ENCODE measurements at regions not wholly inside any gene's neighbourhood (a gene's known extent, or its start where the extent isn't known, plus 50 kb on each side); places are given as distances from the start of the nearest gene placed in this dataset.

DNA sequence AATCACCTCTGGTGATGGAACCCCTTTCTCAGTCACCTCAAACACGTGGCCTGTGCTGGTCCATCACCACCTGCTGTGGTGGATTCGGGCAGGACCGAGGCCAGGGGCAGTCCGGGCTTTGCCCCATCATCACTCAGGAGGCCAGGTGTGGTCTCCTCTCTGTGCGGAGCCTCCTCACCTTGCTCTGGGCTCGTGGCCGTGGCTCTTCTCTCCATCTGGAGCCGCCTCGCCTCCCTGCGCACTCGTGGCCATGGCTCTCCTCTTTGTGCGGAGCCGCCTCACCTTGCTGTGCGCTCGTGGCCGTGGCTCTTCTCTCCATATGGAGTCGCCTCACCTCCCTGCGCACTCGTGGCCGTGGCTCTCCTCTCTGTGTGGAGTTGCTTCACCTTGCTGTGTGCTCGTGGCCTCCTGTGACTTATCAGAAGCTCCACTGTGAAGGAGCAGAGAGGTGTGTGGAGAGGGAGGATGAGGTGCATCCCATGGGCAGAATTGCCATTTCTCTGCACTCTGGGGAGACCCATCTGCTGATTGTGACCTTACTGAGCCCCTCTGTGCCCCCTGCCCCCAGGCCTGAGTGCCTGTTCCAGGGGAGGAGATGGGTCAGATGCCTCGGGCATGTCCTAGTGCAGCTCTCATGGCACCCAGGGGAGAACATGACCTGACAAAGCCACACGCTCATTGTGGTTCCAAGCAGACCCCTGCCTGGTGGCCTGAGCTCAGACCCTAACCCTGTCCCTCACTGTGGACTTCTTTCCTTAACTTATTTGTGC is 276.6 kb upstream of the IRX2 start:
- no peaks in the 10 kb centered on the region for H3K9me3 ChIP-seq
- H3K27me3 ChIP-seq: no peaks in the 10 kb centered on the region
- in situ Hi-C loops (cut with MboI; ENCODE audit: low pct_ligation_motif_present in 1 of 4, low pct_unique_long_range_greater_than_20kb in 1 of 4, low sequenced_read_pairs in 3 of 4): no loop called here
- H3K36me3 ChIP-seq: no peaks in the 10 kb centered on the region
- H3K4me3 ChIP-seq: no peak overlapping the region
- TF ChIP-seq POLR2AphosphoS5 (IDR thresholded peaks at IDR 0.05) (no peak), EP300 (IDR thresholded peaks at IDR 0.05; ENCODE audit: low read depth) (no peak), POLR2A (IDR thresholded peaks at IDR 0.05) (no peak)
- TF ChIP-seq, protein P1, sequence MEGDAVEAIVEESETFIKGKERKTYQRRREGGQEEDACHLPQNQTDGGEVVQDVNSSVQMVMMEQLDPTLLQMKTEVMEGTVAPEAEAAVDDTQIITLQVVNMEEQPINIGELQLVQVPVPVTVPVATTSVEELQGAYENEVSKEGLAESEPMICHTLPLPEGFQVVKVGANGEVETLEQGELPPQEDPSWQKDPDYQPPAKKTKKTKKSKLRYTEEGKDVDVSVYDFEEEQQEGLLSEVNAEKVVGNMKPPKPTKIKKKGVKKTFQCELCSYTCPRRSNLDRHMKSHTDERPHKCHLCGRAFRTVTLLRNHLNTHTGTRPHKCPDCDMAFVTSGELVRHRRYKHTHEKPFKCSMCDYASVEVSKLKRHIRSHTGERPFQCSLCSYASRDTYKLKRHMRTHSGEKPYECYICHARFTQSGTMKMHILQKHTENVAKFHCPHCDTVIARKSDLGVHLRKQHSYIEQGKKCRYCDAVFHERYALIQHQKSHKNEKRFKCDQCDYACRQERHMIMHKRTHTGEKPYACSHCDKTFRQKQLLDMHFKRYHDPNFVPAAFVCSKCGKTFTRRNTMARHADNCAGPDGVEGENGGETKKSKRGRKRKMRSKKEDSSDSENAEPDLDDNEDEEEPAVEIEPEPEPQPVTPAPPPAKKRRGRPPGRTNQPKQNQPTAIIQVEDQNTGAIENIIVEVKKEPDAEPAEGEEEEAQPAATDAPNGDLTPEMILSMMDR (IDR thresholded peaks at IDR 0.05): no peak
- no peaks in the 10 kb centered on the region for H3K4me1 ChIP-seq
- no peak overlapping the region for H3K27ac ChIP-seq
- WGBS, 2 donors (ENCODE audit: low coverage in 1 of 2): 80 to 94% methylated on average over 7 to 22 of the region's 23 CpGs
- DNase-seq: no peak
- intact Hi-C loops (cut with DNase I; ENCODE audit: low total_unique reads): no loop called here

- in situ Hi-C loops (cut with MboI; ENCODE audit: low pct_ligation_motif_present in 1 of 4, low pct_unique_long_range_greater_than_20kb in 1 of 4, low sequenced_read_pairs in 3 of 4): no loop called here
- intact Hi-C loops (cut with DNase I; ENCODE audit: low total_unique reads): no loop called here
- TF ChIP-seq POLR2A (IDR thresholded peaks at IDR 0.05): no peak
- TF ChIP-seq, protein P1 (IDR thresholded peaks at IDR 0.05): no peak
- TF ChIP-seq EP300 (IDR thresholded peaks at IDR 0.05; ENCODE audit: low read depth): no peak
- no peak for TF ChIP-seq POLR2AphosphoS5 (IDR thresholded peaks at IDR 0.05)
- no peaks in the 10 kb centered on the region for H3K4me1 ChIP-seq
- no peak overlapping the region for H3K27ac ChIP-seq
- WGBS, 2 donors (ENCODE audit: low coverage in 1 of 2): 75% methylated on average over 17 of the region's 17 CpGs; no CpG with 5 or more reads in 1 of the 2 donors
- H3K36me3 ChIP-seq: no peaks in the 10 kb centered on the region
- no peak overlapping the region for H3K4me3 ChIP-seq
- H3K9me3 ChIP-seq: no peaks in the 10 kb centered on the region
- no peak for DNase-seq
- H3K27me3 ChIP-seq: no peaks in the 10 kb centered on the region
Observed at GRCh38 chr5:3027185-3027865, 275.8 kb upstream of the IRX2 start.

DNA sequence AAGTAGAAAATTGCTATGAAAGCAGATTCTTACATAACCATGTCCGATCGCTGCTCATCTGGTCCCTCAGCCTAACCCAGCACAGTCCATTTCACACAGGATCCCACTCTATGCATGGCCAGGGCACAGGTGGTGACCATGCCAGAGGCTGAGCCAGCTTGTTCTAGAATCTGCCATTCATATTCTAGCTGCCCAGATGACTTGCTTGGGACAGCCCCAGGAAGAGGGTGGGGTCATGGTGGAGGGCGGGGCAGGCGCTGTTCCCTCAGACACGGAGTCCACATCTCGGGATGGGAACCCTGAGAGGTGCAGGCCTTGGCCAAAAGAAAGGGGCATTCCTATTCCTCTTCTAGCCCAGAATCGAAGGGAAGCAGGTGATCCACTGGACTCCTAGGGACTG is 275.2 kb upstream of the IRX2 start:
- Histone ChIP-seq H3K27me3 (no peaks in the 10 kb centered on the region), H3K4me1 (no peaks in the 10 kb centered on the region), H3K27ac (no peak overlapping the region), H3K4me3 (no peak overlapping the region), H3K36me3 (no peaks in the 10 kb centered on the region), H3K9me3 (no peaks in the 10 kb centered on the region)
- in situ Hi-C loops (cut with MboI; ENCODE audit: low pct_ligation_motif_present in 1 of 4, low pct_unique_long_range_greater_than_20kb in 1 of 4, low sequenced_read_pairs in 3 of 4): no loop called here
- intact Hi-C loops (cut with DNase I; ENCODE audit: low total_unique reads): no loop called here
- 75 to 91% methylated on average over 4 to 6 of the region's 7 CpGs for WGBS, 2 donors (ENCODE audit: low coverage in 1 of 2)
- DNase-seq: no peak
- TF ChIP-seq, protein P1 (IDR thresholded peaks at IDR 0.05): no peak
- TF ChIP-seq POLR2A (IDR thresholded peaks at IDR 0.05) (no peak), POLR2AphosphoS5 (IDR thresholded peaks at IDR 0.05) (no peak), EP300 (IDR thresholded peaks at IDR 0.05; ENCODE audit: low read depth) (no peak)

GRCh38 chr5:3026099-3026498 is 274.6 kb upstream of the IRX2 start:
- no peaks in the 10 kb centered on the region for H3K27me3 ChIP-seq
- intact Hi-C loops (cut with DNase I; ENCODE audit: low total_unique reads) (no loop called here), in situ Hi-C loops (cut with MboI; ENCODE audit: low pct_ligation_motif_present in 1 of 4, low pct_unique_long_range_greater_than_20kb in 1 of 4, low sequenced_read_pairs in 3 of 4) (no loop called here)
- WGBS, 2 donors (ENCODE audit: low coverage in 1 of 2): 71% methylated on average over 9 of the region's 9 CpGs; no CpG with 5 or more reads in 1 of the 2 donors
- no peaks in the 10 kb centered on the region for H3K9me3 ChIP-seq
- DNase-seq: no peak
- H3K4me1 ChIP-seq: no peaks in the 10 kb centered on the region
- no peak overlapping the region for H3K27ac ChIP-seq
- no peak overlapping the region for H3K4me3 ChIP-seq
- H3K36me3 ChIP-seq: no peaks in the 10 kb centered on the region
- TF ChIP-seq EP300 (IDR thresholded peaks at IDR 0.05; ENCODE audit: low read depth) (no peak), POLR2A (IDR thresholded peaks at IDR 0.05) (no peak), POLR2AphosphoS5 (IDR thresholded peaks at IDR 0.05) (no peak)
- TF ChIP-seq, protein P1 (IDR thresholded peaks at IDR 0.05): no peak

Data from transverse colon (tissue), 4 donors.